Ovary (tissue), 7 donors: ENCODE measurements at regions not wholly inside any gene's neighbourhood (a gene's known extent, or its start where the extent isn't known, plus 50 kb on each side); places are given as distances from the start of the nearest gene placed in this dataset.

Source experiments
- DNase-seq, 5 donors: peaks; one replicate each; pipeline ENCODE4 v3.0.0-alpha.2; 2019 to 2020
- H3K27ac ChIP-seq, 2 donors: fragments of 200-600 bp; one replicate each; pipeline versions ENCODE4 v1.5.1 to v1.8.0; 2019 to 2022
- H3K27me3 ChIP-seq: fragments of 200-600 bp; one replicate; pipeline ENCODE4 v1.8.0; 2022
- H3K36me3 ChIP-seq: fragments of 200-600 bp; sonication (generic); one replicate; pipeline ENCODE4 v1.5.1; 2019
- H3K4me1 ChIP-seq: one replicate; pipeline ENCODE4 v1.8.1; 2013; ENCODE audit warnings: mild to moderate bottlenecking, moderate library complexity; ENCODE audit not compliant: insufficient read depth
- H3K4me3 ChIP-seq: fragments of 200-600 bp; sonication (generic); one replicate; pipeline ENCODE4 v1.5.1; 2017
- H3K9me3 ChIP-seq, 2 donors: fragments of 200-600 bp in 1 of 2; sonication (generic) in 1 of 2; one replicate each; pipeline versions ENCODE4 v1.5.1 to v1.8.1; 2013 to 2019; ENCODE audit warnings: mild to moderate bottlenecking in 1 of 2, moderate library complexity in 1 of 2
- EP300 ChIP-seq: sonication (generic); formaldehyde crosslinking; IDR thresholded peaks from one replicate; pipeline ENCODE4 v1.6.1; 2017; ENCODE audit warnings: antibody characterized with exemption
- POLR2A ChIP-seq: fragments of 450-650 bp; IDR thresholded peaks from one replicate; pipeline ENCODE4 v1.6.1; 2017; ENCODE audit warnings: antibody characterized with exemption, mild to moderate bottlenecking, moderate library complexity
- WGBS, 3 donors: extraction: QIAGEN DNeasy Blood & Tissue Kit in 1 of 3; methylation state at CpG; one replicate each; pipeline versions ENCODE4 v1.1.5 to v1.1.7; 2013 to 2017; 5-methylcytosine and 5-hydroxymethylcytosine counted together
- intact Hi-C, 4 donors: fragments of 100-400 bp; cut with DNase I; formaldehyde crosslinking; loops; one replicate each; pipeline versions ENCODE4 v1.11.0 to v1.15.1; 2022 to 2023
- TF ChIP-seq, protein P1 (sequence below), 3 donors: fragments of 450-650 bp in 2 of 3; fragments of 200-600 bp in 1 of 3; IDR thresholded peaks; one replicate each; pipeline versions ENCODE4 v1.5.1 to v1.8.0; 2016 to 2022; ENCODE audit warnings: antibody characterized with exemption in 3 of 3, mild to moderate bottlenecking in 1 of 3
- donor health status: DM: no; HTN: no; CAD: no; lungs with moderate emphysema.
- donor health status: DM: no; HTN: no; CAD: no.
- donor health status: Bipolar disorder and iron deficiency.
- donor health status: DM: no; HTN: no; CAD: no.
- donor health status: DM: yes; HTN: yes; CAD: no.

- 88 to 95% (median 93%) methylated on average over 2 of the region's 2 CpGs for WGBS, 3 donors
These were observed 55.7 kb upstream of the ABCC4 start for GRCh38 chr13:95356916-95357315.

GRCh38 chr13:95357875-95358274, 56.6 kb upstream of the ABCC4 start:
- Histone ChIP-seq H3K4me1 (no peaks in the 10 kb centered on the region), H3K9me3 (no peaks in the 10 kb centered on the region), H3K27ac (no peak overlapping the region), H3K4me3 (no peak overlapping the region), H3K36me3 (no peaks in the 10 kb centered on the region), H3K27me3 (no peaks in the 10 kb centered on the region)
- no peak for DNase-seq
- intact Hi-C loops = no loop called here
- TF ChIP-seq POLR2A (no peak), EP300 (no peak)
- TF ChIP-seq, protein P1, sequence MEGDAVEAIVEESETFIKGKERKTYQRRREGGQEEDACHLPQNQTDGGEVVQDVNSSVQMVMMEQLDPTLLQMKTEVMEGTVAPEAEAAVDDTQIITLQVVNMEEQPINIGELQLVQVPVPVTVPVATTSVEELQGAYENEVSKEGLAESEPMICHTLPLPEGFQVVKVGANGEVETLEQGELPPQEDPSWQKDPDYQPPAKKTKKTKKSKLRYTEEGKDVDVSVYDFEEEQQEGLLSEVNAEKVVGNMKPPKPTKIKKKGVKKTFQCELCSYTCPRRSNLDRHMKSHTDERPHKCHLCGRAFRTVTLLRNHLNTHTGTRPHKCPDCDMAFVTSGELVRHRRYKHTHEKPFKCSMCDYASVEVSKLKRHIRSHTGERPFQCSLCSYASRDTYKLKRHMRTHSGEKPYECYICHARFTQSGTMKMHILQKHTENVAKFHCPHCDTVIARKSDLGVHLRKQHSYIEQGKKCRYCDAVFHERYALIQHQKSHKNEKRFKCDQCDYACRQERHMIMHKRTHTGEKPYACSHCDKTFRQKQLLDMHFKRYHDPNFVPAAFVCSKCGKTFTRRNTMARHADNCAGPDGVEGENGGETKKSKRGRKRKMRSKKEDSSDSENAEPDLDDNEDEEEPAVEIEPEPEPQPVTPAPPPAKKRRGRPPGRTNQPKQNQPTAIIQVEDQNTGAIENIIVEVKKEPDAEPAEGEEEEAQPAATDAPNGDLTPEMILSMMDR (IDR thresholded peaks at IDR 0.05) = no peak
- 70 to 81% (median 71%) methylated on average over 4 of the region's 4 CpGs for WGBS, 3 donors

More at GRCh38 chr13:95356916-95357315, 55.7 kb upstream of the ABCC4 start:
- Histone ChIP-seq H3K4me1 (no peaks in the 10 kb centered on the region), H3K9me3 (no peaks in the 10 kb centered on the region), H3K27me3 (no peaks in the 10 kb centered on the region), H3K4me3 (no peak overlapping the region), H3K27ac (no peak overlapping the region), H3K36me3 (no peaks in the 10 kb centered on the region)
- intact Hi-C loops = no loop called here
- no peak for DNase-seq
- TF ChIP-seq EP300 (no peak), POLR2A (no peak)
- TF ChIP-seq, protein P1 (IDR thresholded peaks at IDR 0.05) = no peak

DNA sequence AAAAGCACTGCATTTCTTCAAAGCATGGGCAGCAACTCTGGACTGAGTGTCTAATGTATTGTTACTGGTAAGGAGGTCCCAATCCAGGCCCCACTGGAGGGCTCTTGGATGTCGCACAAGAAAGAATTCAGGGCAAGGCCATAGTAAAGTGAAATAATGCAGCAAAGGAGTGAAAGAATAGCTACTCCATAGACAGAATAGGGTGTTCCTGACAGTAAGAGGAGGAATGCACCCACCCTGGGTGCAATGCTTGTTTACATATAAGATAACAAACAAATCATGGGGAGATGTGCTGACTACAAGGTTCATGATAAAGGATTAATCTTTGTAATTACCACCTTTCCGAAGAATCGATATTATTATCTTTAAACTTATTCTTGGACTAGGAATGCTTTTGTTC, 58.8 kb upstream of the ABCC4 start:
- 35 to 46% (median 39%) methylated on average over 3 of the region's 3 CpGs for WGBS, 3 donors
- no peak for DNase-seq

GRCh38 chr13:95360464-95361097, 59.3 kb upstream of the ABCC4 start:
- no peak overlapping the region for H3K4me3 ChIP-seq
- 62 to 67% (median 63%) methylated on average over 9 of the region's 9 CpGs for WGBS, 3 donors
- no peaks in the 10 kb centered on the region for H3K9me3 ChIP-seq
- intact Hi-C loops = no loop called here
- TF ChIP-seq EP300 = no peak
- TF ChIP-seq, protein P1 (IDR thresholded peaks at IDR 0.05) = no peak
- no peak for TF ChIP-seq POLR2A
- no peaks in the 10 kb centered on the region for H3K4me1 ChIP-seq
- H3K27ac ChIP-seq = no peak overlapping the region
- no peaks in the 10 kb centered on the region for H3K27me3 ChIP-seq
- H3K36me3 ChIP-seq = no peaks in the 10 kb centered on the region
- no peak for DNase-seq

More for the DNA sequence above, 58.8 kb upstream of the ABCC4 start:
- no peak overlapping the region for H3K4me3 ChIP-seq
- H3K36me3 ChIP-seq = no peaks in the 10 kb centered on the region
- no peaks in the 10 kb centered on the region for H3K9me3 ChIP-seq
- H3K27me3 ChIP-seq = no peaks in the 10 kb centered on the region
- intact Hi-C loops = no loop called here
- no peak for TF ChIP-seq POLR2A
- TF ChIP-seq, protein P1 (IDR thresholded peaks at IDR 0.05) = no peak
- TF ChIP-seq EP300 = no peak
- H3K27ac ChIP-seq = no peak overlapping the region
- H3K4me1 ChIP-seq = no peaks in the 10 kb centered on the region
